OCI-LY7 (cell line): ENCODE measurements at regions not wholly inside any gene's neighbourhood (a gene's known extent, or its start where the extent isn't known, plus 50 kb on each side); places are given as distances from the start of the nearest gene placed in this dataset.

Experiments
- BruUV-seq: library from RNA; stranded (reverse); fragments of 400-500 nt; replicated peaks from 2 replicates; lab custom pipeline; 2021; lab: Mats Ljungman, UMichigan
- CTCF ChIA-PET: fragments of 300-600 bp; sonication (Branson Sonifier 250); formaldehyde crosslinking; loops from one replicate; lab custom pipeline; 2022; ENCODE audit warnings: antibody characterized with exemption; ENCODE audit not compliant: unreplicated experiment; lab: Charles Lee
- POLR2A ChIA-PET: fragments of 300-600 bp; sonication (Branson Sonifier 250); formaldehyde crosslinking; loops from one replicate; lab custom pipeline; 2022; ENCODE audit warnings: antibody characterized with exemption; lab: Charles Lee
- DNase-seq: peaks from one replicate; pipeline ENCODE4 v3.0.0-alpha.2; 2015; ENCODE audit warnings: low spot score
- H2AFZ ChIP-seq: fragments of 200-600 bp; sonication (generic), shearing (Covaris generic); 2 replicates; pipeline ENCODE4 v1.6.1; 2014; ENCODE audit warnings: mild to moderate bottlenecking, antibody characterized with exemption, low read length, moderate library complexity
- H3K27ac ChIP-seq: fragments of 200-600 bp; sonication (generic); 2 replicates; pipeline ENCODE4 v1.5.1; 2014; ENCODE audit warnings: mixed run types, low read depth, mild to moderate bottlenecking, moderate library complexity, low read length, inconsistent platforms; ENCODE audit not compliant: poor library complexity, severe bottlenecking
- H3K36me3 ChIP-seq: fragments of 200-600 bp; sonication (generic); 2 replicates; pipeline ENCODE4 v1.6.1; 2014; ENCODE audit warnings: mild to moderate bottlenecking, antibody characterized with exemption, low read length, moderate library complexity, mixed read lengths; ENCODE audit not compliant: insufficient read depth
- H3K4me1 ChIP-seq: fragments of 200-600 bp; sonication (generic); 2 replicates; pipeline ENCODE4 v1.5.1; 2014; ENCODE audit warnings: mild to moderate bottlenecking, low read length; ENCODE audit not compliant: insufficient read depth, poor library complexity, severe bottlenecking
- H3K4me2 ChIP-seq: fragments of 200-600 bp; sonication (generic); 2 replicates; pipeline ENCODE4 v1.6.1; 2014; ENCODE audit warnings: mild to moderate bottlenecking, low read length
- H3K4me3 ChIP-seq: fragments of 200-600 bp; sonication (generic); 2 replicates; pipeline ENCODE4 v1.5.1; 2014; ENCODE audit warnings: mild to moderate bottlenecking, low read depth, low read length; ENCODE audit not compliant: poor library complexity, severe bottlenecking
- H3K79me2 ChIP-seq: fragments of 200-600 bp; sonication (generic); 2 replicates; pipeline ENCODE4 v1.6.1; 2016; ENCODE audit warnings: low read depth, mild to moderate bottlenecking, low read length, moderate library complexity, mixed read lengths; ENCODE audit not compliant: insufficient read depth
- H3K9me2 ChIP-seq: fragments of 200-600 bp; sonication (generic); 2 replicates; pipeline ENCODE4 v1.6.1; 2016; ENCODE audit warnings: mild to moderate bottlenecking, low read length, mixed read lengths; ENCODE audit not compliant: insufficient read depth
- H3K9me3 ChIP-seq: fragments of 200-600 bp; sonication (generic); 2 replicates; pipeline ENCODE4 v1.6.1; 2014; ENCODE audit warnings: mild to moderate bottlenecking, mixed run types, low read length, mixed read lengths
- H4K20me1 ChIP-seq: fragments of 200-600 bp; sonication (generic); 2 replicates; pipeline ENCODE4 v1.6.1; 2014; ENCODE audit warnings: mild to moderate bottlenecking, antibody characterized with exemption, low read length, moderate library complexity, mixed read lengths; ENCODE audit not compliant: insufficient read depth
- CTCF ChIP-seq: fragments of 200-600 bp; sonication (generic); conservative IDR thresholded peaks from 2 replicates; pipeline ENCODE4 v1.5.1; 2014; ENCODE audit warnings: mild to moderate bottlenecking, antibody characterized with exemption, low read length, moderate library complexity, mixed read lengths
- EZH2phosphoT487 ChIP-seq: fragments of 200-600 bp; sonication (generic); IDR thresholded peaks from 2 replicates; pipeline ENCODE4 v1.6.1; 2018; ENCODE audit warnings: low read depth, borderline replicate concordance, mild to moderate bottlenecking, mixed run types, antibody characterized with exemption, low read length, moderate library complexity, mixed read lengths
- intact Hi-C: fragments of 100-400 bp; cut with micrococcal nuclease; formaldehyde crosslinking; loops from one replicate; pipeline ENCODE4 v1.10.0; 2022; ENCODE audit not compliant: unreplicated experiment

- H3K4me2 ChIP-seq = no peak overlapping the region
- H3K79me2 ChIP-seq = no peaks in the 10 kb centered on the region
- H3K36me3 ChIP-seq = no peaks in the 10 kb centered on the region
- no peaks in the 10 kb centered on the region for H4K20me1 ChIP-seq
- no peak overlapping the region for H3K27ac ChIP-seq
- H3K9me3 ChIP-seq = no peaks in the 10 kb centered on the region
- no peaks in the 10 kb centered on the region for H3K9me2 ChIP-seq
- TF ChIP-seq EZH2phosphoT487 = no peak
- TF ChIP-seq CTCF = no peak
- H2AFZ ChIP-seq = no peak overlapping the region
- no peak for DNase-seq
- H3K4me3 ChIP-seq = no peak overlapping the region
- intact Hi-C loops = no loop called here
- POLR2A ChIA-PET = no interaction called here
- CTCF ChIA-PET = no interaction called here
- H3K4me1 ChIP-seq = no peaks in the 10 kb centered on the region
- no TSS peak for BruUV-seq
Observed at GRCh38 chr2:222355860-222356259, 57.1 kb upstream of the PAX3 start.

- H4K20me1 ChIP-seq = no peaks in the 10 kb centered on the region
- no peak for DNase-seq
- H3K27ac ChIP-seq = no peak overlapping the region
- no peaks in the 10 kb centered on the region for H3K9me2 ChIP-seq
- intact Hi-C loops = no loop called here
- no peak overlapping the region for H3K4me3 ChIP-seq
- no TSS peak for BruUV-seq
- POLR2A ChIA-PET = no interaction called here
- CTCF ChIA-PET = no interaction called here
- H3K4me1 ChIP-seq = no peaks in the 10 kb centered on the region
- no peaks in the 10 kb centered on the region for H3K79me2 ChIP-seq
- no peaks in the 10 kb centered on the region for H3K36me3 ChIP-seq
- no peaks in the 10 kb centered on the region for H3K9me3 ChIP-seq
- H3K4me2 ChIP-seq = no peak overlapping the region
- no peak for TF ChIP-seq CTCF
- TF ChIP-seq EZH2phosphoT487 = no peak
- H2AFZ ChIP-seq = no peak overlapping the region
Observed at GRCh38 chr2:222357930-222358329, 59.1 kb upstream of the PAX3 start.

GRCh38 chr2:222358876-222359275 is 60.1 kb upstream of the PAX3 start:
- Histone ChIP-seq H3K9me2 (no peaks in the 10 kb centered on the region), H3K27ac (no peak overlapping the region), H3K79me2 (no peaks in the 10 kb centered on the region), H2AFZ (no peak overlapping the region), H3K9me3 (no peaks in the 10 kb centered on the region), H3K4me3 (no peak overlapping the region), H4K20me1 (no peaks in the 10 kb centered on the region), H3K4me1 (no peaks in the 10 kb centered on the region), H3K4me2 (no peak overlapping the region), H3K36me3 (no peaks in the 10 kb centered on the region)
- no TSS peak for BruUV-seq
- POLR2A ChIA-PET = no interaction called here
- CTCF ChIA-PET = no interaction called here
- intact Hi-C loops = no loop called here
- TF ChIP-seq EZH2phosphoT487 (no peak), CTCF (no peak)
- no peak for DNase-seq
